ENCODE measurements at regions not wholly inside any gene's neighbourhood (a gene's known extent, or its start where the extent isn't known, plus 50 kb on each side); places are given as distances from the start of the nearest gene placed in this dataset.

DNA sequence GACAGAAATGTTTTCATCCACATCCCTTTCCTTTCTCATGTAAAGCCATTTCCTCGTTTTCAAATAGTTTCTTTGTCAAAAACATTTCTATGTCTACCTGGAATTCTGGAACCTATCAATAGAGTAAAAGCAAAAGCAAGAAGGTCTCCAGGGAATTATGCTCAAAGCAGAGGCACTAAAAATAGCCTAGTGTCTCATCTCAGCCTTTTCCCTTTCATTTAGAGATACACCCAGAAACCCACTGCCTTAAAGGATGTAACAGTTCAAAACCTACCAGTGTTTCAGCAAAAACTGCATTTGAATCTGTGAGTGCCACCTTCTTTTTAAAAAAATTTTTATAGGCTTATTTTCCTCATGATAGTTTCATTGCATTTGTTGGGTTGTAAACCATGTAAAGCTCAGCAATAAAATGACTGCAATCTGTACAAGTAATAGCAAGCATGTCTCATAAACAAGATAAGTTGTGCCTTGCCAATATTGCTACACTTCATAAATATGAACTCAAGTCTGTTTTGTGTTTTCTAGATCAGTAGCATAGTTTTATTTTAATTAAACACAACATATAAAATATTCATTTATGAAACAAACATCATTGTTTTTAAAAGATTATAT is 927.3 kb upstream of the ACVR2A start:
- Histone ChIP-seq H3K4me3 (ENCODE audit: insufficient read depth, low read depth, low read length) (no peak overlapping the region), H3K27me3 (ENCODE audit: control insufficient read depth, insufficient read depth, low read length) (no peaks in the 10 kb centered on the region), H3K36me3 (replicated peaks; ENCODE audit: control insufficient read depth, insufficient read depth, low read length) (no peaks in the 10 kb centered on the region)
- DNase-seq: no peak

GRCh38 chr2:146916914-146917313 is 927.9 kb upstream of the ACVR2A start:
- Histone ChIP-seq H3K27me3 (ENCODE audit: control insufficient read depth, insufficient read depth, low read length) (no peaks in the 10 kb centered on the region), H3K4me3 (ENCODE audit: insufficient read depth, low read depth, low read length) (no peak overlapping the region), H3K36me3 (replicated peaks; ENCODE audit: control insufficient read depth, insufficient read depth, low read length) (no peaks in the 10 kb centered on the region)
- no peak for DNase-seq

- Histone ChIP-seq H3K4me3 (ENCODE audit: insufficient read depth, low read depth, low read length) (no peak overlapping the region), H3K27me3 (ENCODE audit: control insufficient read depth, insufficient read depth, low read length) (no peaks in the 10 kb centered on the region), H3K36me3 (replicated peaks; ENCODE audit: control insufficient read depth, insufficient read depth, low read length) (no peaks in the 10 kb centered on the region)
- no peak for DNase-seq
Observed at GRCh38 chr2:146913476-146913875, 931.4 kb upstream of the ACVR2A start.

- Histone ChIP-seq H3K4me3 (ENCODE audit: insufficient read depth, low read depth, low read length) (no peak overlapping the region), H3K27me3 (ENCODE audit: control insufficient read depth, insufficient read depth, low read length) (no peaks in the 10 kb centered on the region), H3K36me3 (replicated peaks; ENCODE audit: control insufficient read depth, insufficient read depth, low read length) (no peaks in the 10 kb centered on the region)
- no peak for DNase-seq
Observed at GRCh38 chr2:146912536-146912935, 932.3 kb upstream of the ACVR2A start.

- no peaks in the 10 kb centered on the region for H3K27me3 ChIP-seq (ENCODE audit: control insufficient read depth, insufficient read depth, low read length)
- no peak for DNase-seq
- no peaks in the 10 kb centered on the region for H3K36me3 ChIP-seq (replicated peaks; ENCODE audit: control insufficient read depth, insufficient read depth, low read length)
Observed at GRCh38 chr2:146908776-146909175, 936.1 kb upstream of the ACVR2A start.

GRCh38 chr2:146898083-146898482 is 946.7 kb upstream of the ACVR2A start:
- Histone ChIP-seq H3K27me3 (ENCODE audit: control insufficient read depth, insufficient read depth, low read length) (no peaks in the 10 kb centered on the region), H3K4me3 (ENCODE audit: insufficient read depth, low read depth, low read length) (no peak overlapping the region), H3K36me3 (replicated peaks; ENCODE audit: control insufficient read depth, insufficient read depth, low read length) (no peaks in the 10 kb centered on the region)

More at GRCh38 chr2:146908776-146909175, 936.1 kb upstream of the ACVR2A start:
- H3K4me3 ChIP-seq (ENCODE audit: insufficient read depth, low read depth, low read length): no peak overlapping the region

DNA sequence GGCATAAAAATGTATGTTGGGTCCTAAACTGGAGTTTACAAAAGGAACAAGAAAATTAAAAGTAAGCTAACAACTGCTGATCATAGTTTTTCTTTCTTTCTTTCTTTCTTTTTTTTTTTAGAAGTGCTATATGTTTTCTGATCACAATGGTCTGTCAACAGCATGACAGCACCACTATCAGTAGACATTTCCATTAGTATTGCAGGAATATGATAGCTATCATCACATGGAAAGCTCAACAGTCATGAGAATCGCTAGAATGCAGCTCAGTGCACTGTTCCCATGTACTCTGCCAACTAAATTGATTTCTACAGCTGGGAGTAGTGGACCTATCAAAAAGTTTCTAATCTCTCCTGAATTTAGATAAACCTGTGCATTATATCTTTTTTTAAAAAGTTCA is 950.3 kb upstream of the ACVR2A start:
- no peaks in the 10 kb centered on the region for H3K36me3 ChIP-seq (replicated peaks; ENCODE audit: control insufficient read depth, insufficient read depth, low read length)
- no peak for DNase-seq
- H3K27me3 ChIP-seq (ENCODE audit: control insufficient read depth, insufficient read depth, low read length): no peaks in the 10 kb centered on the region
- H3K4me3 ChIP-seq (ENCODE audit: insufficient read depth, low read depth, low read length): no peak overlapping the region

More at GRCh38 chr2:146898083-146898482, 946.7 kb upstream of the ACVR2A start:
- no peak for DNase-seq

DNA sequence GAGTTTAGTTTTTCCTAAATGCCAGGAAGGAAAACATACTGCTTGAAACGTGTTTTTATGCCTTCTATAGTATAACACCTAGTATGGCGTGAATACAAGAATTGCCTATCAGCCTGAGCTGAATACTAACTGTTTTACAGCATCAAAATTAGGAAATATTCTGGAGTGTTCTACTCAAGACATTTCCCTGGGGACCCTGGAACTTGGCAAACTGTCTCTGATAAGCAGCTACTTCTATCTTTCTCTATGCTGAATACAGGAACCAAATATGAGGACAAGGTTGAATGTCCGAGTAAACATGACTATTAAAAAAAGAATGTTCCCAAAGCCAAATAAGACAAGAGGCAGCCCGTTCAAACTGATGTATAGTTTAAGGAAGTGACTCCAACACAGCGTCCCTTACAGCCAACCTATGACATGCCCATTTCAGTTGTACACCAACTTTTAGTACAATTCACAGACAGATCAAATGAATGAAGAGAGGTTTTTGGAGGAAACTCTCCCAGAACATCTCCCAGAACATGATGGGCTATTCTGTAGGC is 951.3 kb upstream of the ACVR2A start:
- no peak overlapping the region for H3K4me3 ChIP-seq (ENCODE audit: insufficient read depth, low read depth, low read length)
- no peaks in the 10 kb centered on the region for H3K36me3 ChIP-seq (replicated peaks; ENCODE audit: control insufficient read depth, insufficient read depth, low read length)
- no peaks in the 10 kb centered on the region for H3K27me3 ChIP-seq (ENCODE audit: control insufficient read depth, insufficient read depth, low read length)
- no peak for DNase-seq

- H3K4me3 ChIP-seq (ENCODE audit: insufficient read depth, low read depth, low read length): no peak overlapping the region
- H3K27me3 ChIP-seq (ENCODE audit: control insufficient read depth, insufficient read depth, low read length): no peaks in the 10 kb centered on the region
- DNase-seq: no peak
- no peaks in the 10 kb centered on the region for H3K36me3 ChIP-seq (replicated peaks; ENCODE audit: control insufficient read depth, insufficient read depth, low read length)
Observed at GRCh38 chr2:146890491-146890890, 954.3 kb upstream of the ACVR2A start.

- H3K27me3 ChIP-seq (ENCODE audit: control insufficient read depth, insufficient read depth, low read length): no peaks in the 10 kb centered on the region
- no peaks in the 10 kb centered on the region for H3K36me3 ChIP-seq (replicated peaks; ENCODE audit: control insufficient read depth, insufficient read depth, low read length)
- DNase-seq: no peak
- H3K4me3 ChIP-seq (ENCODE audit: insufficient read depth, low read depth, low read length): no peak overlapping the region
Observed at GRCh38 chr2:146879882-146880281, 964.9 kb upstream of the ACVR2A start.

- Histone ChIP-seq H3K4me3 (ENCODE audit: insufficient read depth, low read depth, low read length) (no peak overlapping the region), H3K27me3 (ENCODE audit: control insufficient read depth, insufficient read depth, low read length) (no peaks in the 10 kb centered on the region), H3K36me3 (replicated peaks; ENCODE audit: control insufficient read depth, insufficient read depth, low read length) (no peaks in the 10 kb centered on the region)
- no peak for DNase-seq
Observed at GRCh38 chr2:146874260-146874658, 970.6 kb upstream of the ACVR2A start.

- Histone ChIP-seq H3K36me3 (replicated peaks; ENCODE audit: control insufficient read depth, insufficient read depth, low read length) (no peaks in the 10 kb centered on the region), H3K27me3 (ENCODE audit: control insufficient read depth, insufficient read depth, low read length) (no peaks in the 10 kb centered on the region), H3K4me3 (ENCODE audit: insufficient read depth, low read depth, low read length) (no peak overlapping the region)
- no peak for DNase-seq
Observed at GRCh38 chr2:146873646-146874259, 971.1 kb upstream of the ACVR2A start.

DNA sequence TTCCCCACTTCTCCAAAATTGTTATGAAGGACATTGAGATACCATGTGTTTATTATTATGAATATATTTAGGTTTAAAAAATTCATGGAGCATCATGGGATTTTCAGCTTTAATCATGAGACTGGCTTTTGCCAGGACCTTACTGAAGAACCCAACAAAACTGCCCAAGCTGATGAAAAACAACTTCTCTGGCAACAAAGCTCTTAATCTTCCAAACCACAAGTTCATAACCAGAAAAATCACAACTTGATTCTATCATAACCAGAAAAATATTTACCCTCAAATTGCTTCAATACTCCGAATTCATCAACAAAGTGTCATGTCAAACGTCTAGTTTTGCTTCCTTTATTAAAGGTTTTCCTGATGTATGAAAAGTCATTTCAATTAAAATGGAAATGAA is 971.8 kb upstream of the ACVR2A start:
- H3K27me3 ChIP-seq (ENCODE audit: control insufficient read depth, insufficient read depth, low read length): no peaks in the 10 kb centered on the region
- H3K36me3 ChIP-seq (replicated peaks; ENCODE audit: control insufficient read depth, insufficient read depth, low read length): no peaks in the 10 kb centered on the region
- no peak overlapping the region for H3K4me3 ChIP-seq (ENCODE audit: insufficient read depth, low read depth, low read length)
- no peak for DNase-seq

- DNase-seq: no peak
- H3K36me3 ChIP-seq (replicated peaks; ENCODE audit: control insufficient read depth, insufficient read depth, low read length): no peaks in the 10 kb centered on the region
Observed at GRCh38 chr2:146870691-146871090, 974.1 kb upstream of the ACVR2A start.

GRCh38 chr2:146869328-146869727 is 975.5 kb upstream of the ACVR2A start:
- no peaks in the 10 kb centered on the region for H3K27me3 ChIP-seq (ENCODE audit: control insufficient read depth, insufficient read depth, low read length)

More at GRCh38 chr2:146870691-146871090, 974.1 kb upstream of the ACVR2A start:
- Histone ChIP-seq H3K4me3 (ENCODE audit: insufficient read depth, low read depth, low read length) (no peak overlapping the region), H3K27me3 (ENCODE audit: control insufficient read depth, insufficient read depth, low read length) (no peaks in the 10 kb centered on the region)

More at GRCh38 chr2:146869328-146869727, 975.5 kb upstream of the ACVR2A start:
- no peak overlapping the region for H3K4me3 ChIP-seq (ENCODE audit: insufficient read depth, low read depth, low read length)
- DNase-seq: no peak
- no peaks in the 10 kb centered on the region for H3K36me3 ChIP-seq (replicated peaks; ENCODE audit: control insufficient read depth, insufficient read depth, low read length)

All from H7 (cell line).